NCI-H446 treated with DMSO at 0.1 percent for 48 hours (cell line): ENCODE measurements at regions not wholly inside any gene's neighbourhood (a gene's known extent, or its start where the extent isn't known, plus 50 kb on each side); places are given as distances from the start of the nearest gene placed in this dataset.

Experiments used
- DNase-seq: peaks from one replicate; lab custom pipeline; 2025; lab: John Stamatoyannopoulos, UW

GRCh38 chr3:28824316-28824715 is 456.6 kb upstream of the RBMS3 start:
- no peak for DNase-seq

- no peak for DNase-seq
Observed at GRCh38 chr3:28826840-28827239, 454.0 kb upstream of the RBMS3 start.

- DNase-seq: no peak
Observed at GRCh38 chr3:28835249-28835648, 445.6 kb upstream of the RBMS3 start.

- no peak for DNase-seq
Observed at GRCh38 chr3:28835751-28836150, 445.1 kb upstream of the RBMS3 start.

DNA sequence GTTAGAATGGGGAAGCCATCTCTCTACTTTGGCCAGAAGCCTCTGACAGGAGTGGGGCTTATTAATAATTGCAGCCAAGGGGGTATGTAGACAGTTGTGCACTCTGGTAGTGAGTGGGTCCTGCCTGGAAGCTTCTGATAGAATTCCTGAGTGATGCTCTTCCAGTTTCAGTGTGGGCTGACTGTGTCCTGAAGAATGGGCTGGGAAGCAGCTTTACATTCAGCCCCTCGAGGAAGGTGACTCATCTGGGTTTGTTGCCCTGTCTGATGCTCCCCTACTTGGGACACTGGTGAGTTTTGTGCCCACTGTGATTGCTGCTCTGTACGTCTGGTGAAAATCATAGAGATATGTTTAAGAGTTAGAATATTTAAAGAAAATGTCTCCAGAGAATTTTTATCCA is 444.7 kb upstream of the RBMS3 start:
- DNase-seq: no peak

- DNase-seq: no peak
Observed at GRCh38 chr3:28840976-28841376, 439.9 kb upstream of the RBMS3 start.

DNA sequence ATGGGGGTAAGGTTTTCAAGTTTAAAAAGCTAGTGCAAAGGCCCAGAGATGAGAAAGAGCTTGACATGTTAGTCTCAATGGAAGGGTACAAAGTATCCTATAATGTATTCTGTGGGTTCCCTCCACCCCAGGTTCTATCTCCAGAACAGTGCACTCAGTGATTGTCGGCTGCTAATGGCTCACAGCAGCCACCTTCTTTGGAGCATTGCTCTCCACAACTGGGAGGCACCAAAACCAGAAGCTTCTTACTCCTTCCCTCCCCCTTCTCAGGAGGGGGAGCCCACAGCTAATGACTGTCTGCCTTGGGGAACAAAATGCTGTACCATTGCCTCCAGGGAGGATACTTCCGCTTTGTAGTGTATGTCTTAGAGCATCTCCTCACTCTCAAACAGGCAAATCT is 439.4 kb upstream of the RBMS3 start:
- DNase-seq: no peak

DNA sequence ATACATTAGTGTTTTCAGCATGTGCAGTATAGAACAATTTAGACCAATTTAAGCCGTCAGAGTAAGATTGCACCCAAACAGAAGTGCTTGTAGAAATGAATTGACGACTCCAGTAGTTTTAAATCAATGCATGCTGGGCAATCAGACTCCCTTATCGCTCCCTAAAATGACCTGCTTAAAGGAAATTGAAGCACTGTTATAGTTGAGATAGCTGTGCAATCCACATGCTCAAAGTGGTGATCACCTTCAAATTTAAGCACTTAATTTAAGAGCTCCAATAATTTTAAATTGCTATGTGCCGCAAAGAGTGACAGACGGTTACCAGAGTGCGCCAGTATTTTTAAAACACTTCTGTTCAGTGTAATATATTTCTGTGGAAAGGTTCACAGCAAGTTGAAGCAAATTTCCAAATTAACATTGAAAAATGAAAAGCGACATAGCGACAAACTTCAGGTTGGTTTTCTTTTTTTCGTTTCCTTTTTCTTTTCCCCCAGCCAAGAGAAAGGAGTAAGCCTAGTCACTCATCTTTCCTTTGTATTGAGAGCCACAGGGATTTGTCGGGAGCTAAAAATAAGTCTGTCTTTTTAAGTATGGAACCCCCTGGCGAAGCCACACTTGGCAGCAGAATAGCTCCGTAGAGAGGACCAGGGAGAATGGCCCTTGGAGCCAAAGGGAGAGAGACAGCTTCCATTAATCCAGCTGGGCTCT is 436.4 kb upstream of the RBMS3 start:
- DNase-seq: no peak

GRCh38 chr3:28845006-28845324 is 435.9 kb upstream of the RBMS3 start:
- DNase-seq: no peak

DNA sequence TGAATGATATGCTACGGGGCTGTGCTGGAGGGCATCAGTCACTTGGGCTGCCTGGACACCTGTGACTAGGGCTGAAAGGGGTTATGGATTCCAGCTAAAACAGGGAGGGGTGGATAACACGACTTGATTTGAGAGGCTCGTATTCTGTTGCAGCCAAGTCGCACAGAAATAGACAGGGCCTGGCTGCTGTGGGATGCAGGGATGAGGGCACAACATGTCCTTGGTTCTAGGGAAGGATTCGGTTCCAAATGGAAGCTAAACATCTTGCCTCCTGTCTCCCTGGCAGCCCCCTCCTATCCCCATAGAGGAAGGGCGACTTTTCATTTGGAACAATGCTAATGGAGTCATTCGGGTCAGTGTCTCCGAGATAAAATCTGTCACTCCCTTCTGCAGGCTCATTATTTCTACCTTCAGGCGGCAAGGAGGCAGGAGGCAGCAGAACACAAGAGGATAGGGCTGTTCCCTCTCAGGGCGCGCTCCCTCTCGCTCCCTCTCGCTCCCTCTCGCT is 433.8 kb upstream of the RBMS3 start:
- DNase-seq: no peak

- no peak for DNase-seq
Observed at GRCh38 chr3:28847736-28848135, 433.1 kb upstream of the RBMS3 start.

DNA sequence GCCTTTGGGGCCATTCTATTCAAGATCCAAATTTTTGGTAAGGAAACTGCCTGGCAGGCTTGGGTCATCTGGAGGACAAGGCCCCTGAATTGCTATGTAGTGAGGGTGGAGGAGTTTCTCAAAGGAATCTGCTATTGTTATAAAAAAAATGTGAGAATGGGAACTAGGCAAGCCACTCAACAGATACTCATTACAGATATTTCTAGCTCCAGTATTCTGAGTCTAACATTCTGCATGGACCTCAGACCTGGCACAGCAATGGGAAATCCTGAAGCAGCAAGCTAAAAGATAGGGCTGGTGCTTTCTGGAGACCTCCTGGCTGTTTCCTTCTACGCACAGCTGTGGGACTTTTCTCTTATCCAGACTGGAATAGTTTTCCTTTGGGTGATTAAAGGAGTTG is 430.7 kb upstream of the RBMS3 start:
- DNase-seq: no peak

DNA sequence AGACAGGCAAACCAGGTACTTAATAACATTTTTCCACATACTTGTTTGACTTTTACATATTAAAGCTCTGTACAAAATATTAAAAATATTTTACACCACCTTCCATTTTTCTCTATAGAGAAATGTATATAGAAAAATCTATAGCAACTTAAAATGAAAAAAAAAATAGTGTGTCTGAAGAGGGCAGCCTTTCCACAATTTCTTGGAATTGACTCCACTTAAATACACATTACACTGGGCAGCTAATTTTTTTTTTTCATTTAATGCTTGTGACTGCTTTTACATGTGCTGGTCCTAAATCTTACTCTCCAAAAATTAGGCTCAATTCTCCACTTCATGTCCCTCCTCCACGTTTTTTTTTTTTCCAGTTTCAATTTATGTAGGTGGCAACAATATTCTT is 427.0 kb upstream of the RBMS3 start:
- DNase-seq: no peak

DNA sequence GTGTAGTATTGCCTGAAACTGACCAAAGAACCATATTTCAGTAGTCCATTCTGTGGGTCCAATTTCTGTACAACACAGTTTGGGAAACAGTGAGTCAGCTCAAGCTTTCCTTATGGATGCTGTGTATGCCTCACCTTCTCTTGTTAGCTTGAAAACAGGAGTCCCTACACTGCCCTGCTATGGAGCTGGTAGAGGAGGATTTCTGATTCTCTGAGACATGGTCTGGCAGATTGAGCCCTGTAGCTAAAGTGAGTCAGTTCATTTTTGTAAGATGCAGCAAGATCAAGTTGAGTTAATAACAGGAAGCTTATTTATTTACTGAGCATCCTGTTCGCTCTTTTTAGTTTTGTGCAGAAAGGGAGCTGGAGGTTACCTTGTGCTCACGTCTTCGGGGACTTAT is 424.1 kb upstream of the RBMS3 start:
- no peak for DNase-seq

GRCh38 chr3:28859897-28860296 is 421.0 kb upstream of the RBMS3 start:
- DNase-seq: no peak

DNA sequence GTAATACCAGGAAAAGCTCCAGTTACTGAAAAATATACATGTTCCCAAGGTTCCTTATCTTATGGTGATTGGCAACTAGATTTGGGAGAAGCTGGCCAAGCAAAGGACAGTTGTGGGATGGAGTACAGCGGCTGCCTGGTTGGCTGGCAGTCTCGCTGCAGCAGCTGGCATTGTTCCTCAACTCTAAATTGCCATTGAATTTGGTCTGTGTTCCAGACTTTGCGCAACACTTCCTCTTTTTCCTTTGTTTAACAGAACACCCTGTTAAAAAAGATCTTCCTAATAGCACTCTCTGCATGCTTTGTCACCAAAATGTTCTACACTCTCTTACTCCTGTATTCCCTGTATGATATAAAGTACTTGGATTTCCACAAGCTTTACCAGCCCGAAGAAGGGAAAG is 420.6 kb upstream of the RBMS3 start:
- DNase-seq: no peak

DNA sequence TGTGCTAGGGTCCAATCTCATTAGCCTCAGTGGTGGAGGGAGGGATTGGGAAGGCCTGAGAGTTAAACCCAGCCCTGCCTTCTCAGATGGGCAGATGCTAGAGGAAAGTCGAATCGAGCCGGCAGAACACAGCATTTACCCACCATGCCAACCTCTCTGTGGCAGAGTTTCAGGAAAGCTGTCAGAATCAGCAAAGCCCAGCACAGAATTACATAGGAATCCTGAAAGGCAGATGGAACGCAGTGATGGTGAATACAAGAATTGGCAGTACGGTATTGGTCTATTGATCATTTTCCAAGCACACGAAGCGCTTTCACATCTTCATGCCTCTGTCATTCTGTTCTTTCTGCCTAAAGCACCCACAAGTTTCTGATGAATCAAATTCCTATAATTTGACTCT is 417.7 kb upstream of the RBMS3 start:
- no peak for DNase-seq

DNA sequence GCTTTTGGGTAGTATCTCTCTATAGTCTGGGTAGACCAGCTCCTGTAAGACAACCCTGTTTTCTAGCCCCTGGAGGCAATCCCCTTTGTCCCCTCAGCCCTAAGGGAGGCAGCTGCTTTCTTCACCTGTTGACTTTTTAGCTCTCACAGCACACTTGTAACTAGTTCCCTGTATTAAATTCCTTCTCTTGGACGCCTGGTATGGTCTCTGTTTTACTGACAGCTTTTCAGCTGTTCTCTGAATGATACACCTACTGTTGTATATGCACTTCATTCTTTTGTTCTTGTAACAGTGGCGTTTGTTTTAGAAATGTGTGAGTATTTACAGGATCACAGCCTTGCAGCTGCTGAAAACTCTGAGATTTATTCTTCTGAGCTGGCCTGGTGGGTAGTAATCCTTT is 413.0 kb upstream of the RBMS3 start:
- DNase-seq: no peak

GRCh38 chr3:28868897-28869296 is 412.0 kb upstream of the RBMS3 start:
- DNase-seq: no peak

GRCh38 chr3:28877912-28878311 is 403.0 kb upstream of the RBMS3 start:
- no peak for DNase-seq

DNA sequence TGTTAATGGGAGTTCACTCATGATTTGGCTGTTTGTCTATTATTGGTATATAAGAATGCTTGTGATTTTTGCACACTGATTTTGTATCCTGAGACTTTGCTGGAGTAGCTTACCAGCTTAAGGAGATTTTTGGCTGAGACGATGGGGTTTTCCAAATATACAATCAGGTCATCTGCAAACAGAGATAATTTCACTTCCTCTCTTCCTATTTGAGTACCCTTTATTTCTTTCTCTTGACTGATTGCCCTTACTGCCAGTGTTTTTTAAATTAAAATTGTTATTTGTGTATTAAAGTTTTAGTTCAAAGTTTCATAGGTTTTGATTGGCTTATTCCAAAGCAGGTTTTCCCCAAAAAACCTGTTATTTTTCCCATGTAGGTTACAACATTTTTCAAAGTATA is 390.5 kb upstream of the RBMS3 start:
- no peak for DNase-seq

- no peak for DNase-seq
Observed at GRCh38 chr3:28891485-28891884, 389.4 kb upstream of the RBMS3 start.

GRCh38 chr3:28900301-28900700 is 380.6 kb upstream of the RBMS3 start:
- no peak for DNase-seq

GRCh38 chr3:28901018-28901417 is 379.9 kb upstream of the RBMS3 start:
- DNase-seq: no peak

- DNase-seq: no peak
Observed at GRCh38 chr3:28903171-28903601, 377.7 kb upstream of the RBMS3 start.
